Activated CD4-positive, alpha-beta T cell treated with anti-CD3 and anti-CD28 coated beads, Interleukin-2, amount 10 ng/mL, durations not matched to agents 24 days and 14 days (primary cell): ENCODE measurements at regions not wholly inside any gene's neighbourhood (a gene's known extent, or its start where the extent isn't known, plus 50 kb on each side); places are given as distances from the start of the nearest gene placed in this dataset.

Experiments used
- DNase-seq: peaks from one replicate; pipeline ENCODE4 v3.0.0; 2022
- H3K27ac Mint-ChIP-seq: one replicate; pipeline ENCODE4 v1.8.0; 2022; ENCODE audit warnings: mild to moderate bottlenecking, mixed read lengths
- H3K27me3 Mint-ChIP-seq: one replicate; pipeline ENCODE4 v1.8.0; 2022; ENCODE audit warnings: mixed read lengths
- H3K36me3 Mint-ChIP-seq: one replicate; pipeline ENCODE4 v1.8.0; 2022; ENCODE audit warnings: low read depth, mild to moderate bottlenecking, mixed read lengths
- H3K4me1 Mint-ChIP-seq: one replicate; pipeline ENCODE4 v1.8.0; 2021; ENCODE audit warnings: mixed read lengths
- H3K4me3 Mint-ChIP-seq: one replicate; pipeline ENCODE4 v1.8.0; 2022; ENCODE audit warnings: mild to moderate bottlenecking, moderate library complexity, mixed read lengths
- H3K9me3 Mint-ChIP-seq: one replicate; pipeline ENCODE4 v1.8.0; 2021; ENCODE audit warnings: mixed read lengths
- intact Hi-C: fragments of 100-400 bp; cut with micrococcal nuclease; formaldehyde crosslinking; loops from one replicate; pipeline ENCODE4 v1.15.1; 2023

DNA sequence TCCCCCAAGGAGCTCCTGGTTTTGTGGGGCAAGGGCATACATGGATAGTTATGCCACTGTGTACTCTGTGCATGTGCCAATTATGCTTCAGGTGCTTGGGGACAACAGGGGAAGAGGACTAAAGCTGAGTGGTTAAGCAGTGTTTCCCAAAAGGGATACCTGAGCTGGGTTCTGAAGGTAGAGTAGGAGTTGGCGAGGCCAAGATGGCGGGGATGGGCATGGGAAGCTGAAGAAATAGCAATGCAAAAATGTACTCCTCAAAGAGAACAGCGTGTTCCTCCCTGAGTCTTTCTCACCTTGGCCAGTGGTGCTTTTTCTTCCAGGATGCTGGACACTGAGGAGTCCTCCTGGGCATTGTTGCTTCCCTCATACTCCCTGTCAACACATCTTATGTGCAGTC lies 90.0 kb upstream of the LARGE1 start:
- Mint-ChIP-seq H3K27me3 (no peaks in the 10 kb centered on the region), H3K27ac (no peak overlapping the region), H3K36me3 (no peaks in the 10 kb centered on the region), H3K4me1 (no peaks in the 10 kb centered on the region), H3K9me3 (peaks cover 19% of the 10 kb centered on the region), H3K4me3 (no peak overlapping the region)
- DNase-seq, result no peak
- intact Hi-C loops, result no loop called here

DNA sequence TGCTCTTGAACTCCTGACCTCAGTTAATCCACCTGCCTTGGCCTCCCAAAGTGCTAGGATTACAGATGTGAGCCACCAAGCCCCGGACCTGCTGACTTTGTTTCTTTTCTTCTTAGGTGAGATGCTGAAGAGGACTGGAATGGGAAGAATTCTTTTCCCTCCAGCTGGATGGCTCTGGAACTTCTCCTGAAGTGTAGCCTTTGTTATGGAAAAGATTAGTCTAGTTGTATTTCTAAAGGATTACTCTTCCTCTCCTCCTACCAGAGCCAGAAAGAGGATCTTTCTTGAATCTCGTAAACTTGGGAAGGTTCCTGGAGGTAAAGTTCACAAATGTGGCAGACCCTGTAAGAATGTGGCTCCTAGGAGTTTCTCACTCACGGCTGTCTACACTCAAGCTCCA lies 95.4 kb upstream of the LARGE1 start:
- Mint-ChIP-seq H3K36me3 (no peaks in the 10 kb centered on the region), H3K9me3 (peaks cover 27% of the 10 kb centered on the region), H3K4me1 (no peaks in the 10 kb centered on the region), H3K27me3 (no peaks in the 10 kb centered on the region), H3K27ac (no peak overlapping the region), H3K4me3 (no peak overlapping the region)
- intact Hi-C loops, result no loop called here
- no peak for DNase-seq

DNA sequence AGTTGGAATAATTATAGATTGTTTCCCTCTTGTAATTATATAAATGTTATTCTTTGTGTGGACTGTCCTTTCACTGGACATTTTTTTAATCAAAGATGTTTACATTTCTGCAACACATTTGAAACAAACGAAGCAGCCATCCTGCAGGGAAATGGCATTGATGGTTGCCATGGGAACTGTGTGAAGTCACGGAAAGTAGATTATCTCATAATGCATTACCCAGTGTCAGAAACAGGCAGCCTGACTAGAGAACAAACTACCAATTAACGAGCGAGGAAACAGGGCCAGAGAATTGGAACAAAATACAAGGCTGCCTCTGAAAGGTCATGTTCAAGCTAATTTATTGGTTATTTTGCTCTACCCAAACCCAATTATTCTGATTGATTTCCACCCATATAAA lies 96.9 kb upstream of the LARGE1 start:
- no peak for DNase-seq
- intact Hi-C loops, result no loop called here
- Mint-ChIP-seq H3K9me3 (peaks cover 26% of the 10 kb centered on the region), H3K4me3 (no peak overlapping the region), H3K27ac (no peak overlapping the region), H3K36me3 (no peaks in the 10 kb centered on the region), H3K27me3 (no peaks in the 10 kb centered on the region), H3K4me1 (no peaks in the 10 kb centered on the region)

DNA sequence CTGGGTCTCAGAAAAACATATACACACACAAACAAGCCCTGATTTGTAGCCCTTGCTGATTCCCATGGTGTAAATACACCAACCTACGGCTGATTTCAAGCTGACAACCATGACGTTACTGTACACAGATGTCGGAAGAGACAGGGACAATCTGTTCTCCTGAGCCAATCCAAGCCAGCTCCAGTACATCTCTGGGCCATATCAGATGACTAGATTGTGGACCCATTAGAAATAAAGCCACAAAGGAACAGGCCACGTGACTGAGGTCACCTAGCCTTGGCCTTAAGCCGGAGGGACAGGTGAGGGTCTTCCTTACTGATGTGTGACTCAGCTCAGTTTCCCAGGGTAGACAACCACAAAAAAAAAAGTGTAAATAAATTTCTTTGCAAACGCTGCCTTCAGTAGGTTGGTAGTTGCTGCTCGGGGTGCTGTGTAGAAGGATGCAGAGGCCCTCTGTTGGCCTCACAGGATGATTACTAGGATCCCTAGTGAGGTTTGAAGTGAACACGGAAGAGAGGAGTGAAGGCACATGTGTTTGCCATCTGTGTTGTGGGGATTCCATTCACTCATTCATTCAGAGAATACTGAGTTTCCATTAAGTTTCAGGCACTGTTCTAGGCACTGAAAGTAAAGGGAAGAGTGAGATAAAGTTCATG lies 99.0 kb upstream of the LARGE1 start:
- no peak overlapping the region for H3K27ac Mint-ChIP-seq
- no peak for DNase-seq
- H3K4me1 Mint-ChIP-seq, result no peaks in the 10 kb centered on the region
- H3K4me3 Mint-ChIP-seq, result no peak overlapping the region
- H3K27me3 Mint-ChIP-seq, result no peaks in the 10 kb centered on the region
- no peaks in the 10 kb centered on the region for H3K36me3 Mint-ChIP-seq
- intact Hi-C loops, result no loop called here
- H3K9me3 Mint-ChIP-seq, result peaks cover 25% of the 10 kb centered on the region

DNA sequence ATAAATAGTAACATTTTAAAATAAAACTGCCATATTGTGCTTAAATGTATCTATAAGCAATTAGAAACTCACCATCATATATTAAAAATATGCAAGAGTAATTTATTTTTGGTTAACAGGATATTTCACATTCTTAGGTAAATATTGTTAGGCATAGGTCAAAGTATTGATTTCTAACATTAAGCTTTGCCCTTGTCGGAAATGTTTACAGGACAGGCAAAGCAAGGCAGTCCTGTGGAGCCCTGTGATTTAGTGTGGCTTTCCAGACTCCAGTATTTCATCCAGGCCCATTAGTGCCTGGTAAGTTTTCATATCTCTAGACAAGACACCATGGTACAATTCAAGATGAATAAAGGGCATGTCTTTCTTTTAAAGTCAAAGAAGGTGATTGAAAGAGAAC lies 114.9 kb upstream of the LARGE1 start:
- intact Hi-C loops, result no loop called here
- Mint-ChIP-seq H3K9me3 (peaks cover 5% of the 10 kb centered on the region), H3K4me3 (no peak overlapping the region), H3K27me3 (no peaks in the 10 kb centered on the region), H3K4me1 (no peaks in the 10 kb centered on the region), H3K27ac (no peak overlapping the region), H3K36me3 (no peaks in the 10 kb centered on the region)
- no peak for DNase-seq

DNA sequence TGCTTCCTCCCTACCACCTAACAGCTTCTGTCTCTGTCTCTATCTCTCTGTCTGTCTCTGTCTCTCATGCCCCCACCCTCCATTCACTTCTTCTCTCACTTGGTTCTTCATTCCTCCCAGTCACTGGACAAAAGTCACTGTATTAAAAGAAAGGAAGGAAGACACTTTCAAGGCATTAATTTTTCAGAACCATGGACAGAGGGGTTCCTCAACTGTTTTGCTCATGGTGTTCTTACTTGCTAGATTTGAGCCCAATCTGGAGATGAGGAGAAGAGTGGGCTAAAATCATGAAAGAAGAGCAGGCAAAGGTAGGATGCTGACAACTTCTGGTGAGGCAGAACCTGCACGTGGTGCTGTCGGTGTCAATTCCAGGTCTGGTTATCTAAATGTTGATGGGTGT lies 116.7 kb upstream of the LARGE1 start:
- H3K27me3 Mint-ChIP-seq, result no peaks in the 10 kb centered on the region
- H3K36me3 Mint-ChIP-seq, result no peaks in the 10 kb centered on the region
- peaks cover 5% of the 10 kb centered on the region for H3K9me3 Mint-ChIP-seq
- H3K27ac Mint-ChIP-seq, result no peak overlapping the region
- no peak for DNase-seq
- intact Hi-C loops, result no loop called here
- H3K4me3 Mint-ChIP-seq, result no peak overlapping the region
- no peaks in the 10 kb centered on the region for H3K4me1 Mint-ChIP-seq

DNA sequence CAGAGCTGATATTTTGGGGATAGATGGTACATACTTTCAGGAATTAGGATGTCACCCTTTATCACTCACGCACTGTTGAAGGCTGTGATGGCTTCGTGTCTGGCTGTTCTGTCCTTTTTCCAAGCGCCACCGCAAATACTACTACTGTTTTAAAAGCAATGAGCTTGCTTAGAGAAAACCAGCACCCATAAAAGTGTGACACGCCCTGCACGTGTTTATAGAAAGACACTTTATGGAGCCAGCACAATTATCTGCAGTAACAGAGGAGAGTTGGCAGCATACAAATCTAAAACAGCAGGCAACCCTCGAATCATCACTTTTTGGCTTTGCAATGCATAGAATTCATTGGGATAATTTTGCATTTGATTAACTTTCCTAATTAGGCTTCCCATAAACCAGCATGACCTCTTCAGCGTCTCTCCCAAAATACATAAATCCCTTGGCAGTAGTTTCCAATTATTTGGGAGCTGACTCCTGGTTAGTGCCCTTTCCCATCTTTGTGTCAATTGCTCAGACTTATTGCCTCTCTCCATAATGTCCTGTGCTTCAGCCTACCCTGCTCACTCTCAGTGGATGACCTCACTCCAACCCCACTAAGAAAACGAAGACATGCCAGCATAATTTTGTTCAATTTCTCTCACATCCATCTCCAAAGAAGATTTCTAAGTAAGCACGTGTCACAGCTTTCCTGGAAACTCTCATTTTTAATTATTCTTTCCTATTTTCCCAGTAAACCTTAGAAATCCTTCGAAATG lies 118.7 kb upstream of the LARGE1 start:
- DNase-seq, result no peak
- H3K4me1 Mint-ChIP-seq, result no peaks in the 10 kb centered on the region
- intact Hi-C loops, result no loop called here
- no peak overlapping the region for H3K27ac Mint-ChIP-seq
- H3K4me3 Mint-ChIP-seq, result no peak overlapping the region
- H3K27me3 Mint-ChIP-seq, result no peaks in the 10 kb centered on the region
- no peaks in the 10 kb centered on the region for H3K36me3 Mint-ChIP-seq
- peaks cover 7% of the 10 kb centered on the region for H3K9me3 Mint-ChIP-seq

DNA sequence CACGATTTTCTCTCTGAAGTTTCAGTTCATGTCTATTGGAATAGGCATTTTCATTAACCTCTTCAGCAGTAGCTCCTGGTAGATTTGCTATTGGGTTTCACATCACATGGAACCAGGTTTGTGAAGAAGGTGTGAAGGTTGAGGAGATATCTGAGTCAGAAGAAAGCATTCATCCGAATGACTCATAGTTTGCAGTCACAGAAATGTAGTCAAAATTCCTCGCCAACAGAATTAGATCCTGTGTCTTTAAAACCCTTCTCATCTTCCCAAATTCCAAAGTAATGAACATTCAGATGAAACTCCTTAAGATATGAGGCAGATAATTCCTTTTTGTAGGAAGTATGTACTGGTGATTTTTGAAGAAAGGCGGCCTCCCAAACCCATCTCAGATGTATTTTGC lies 125.0 kb upstream of the LARGE1 start:
- H3K4me1 Mint-ChIP-seq, result no peaks in the 10 kb centered on the region
- no peak overlapping the region for H3K27ac Mint-ChIP-seq
- intact Hi-C loops, result no loop called here
- H3K9me3 Mint-ChIP-seq, result peaks cover 10% of the 10 kb centered on the region
- DNase-seq, result no peak
- no peaks in the 10 kb centered on the region for H3K27me3 Mint-ChIP-seq
- H3K4me3 Mint-ChIP-seq, result no peak overlapping the region
- no peaks in the 10 kb centered on the region for H3K36me3 Mint-ChIP-seq

DNA sequence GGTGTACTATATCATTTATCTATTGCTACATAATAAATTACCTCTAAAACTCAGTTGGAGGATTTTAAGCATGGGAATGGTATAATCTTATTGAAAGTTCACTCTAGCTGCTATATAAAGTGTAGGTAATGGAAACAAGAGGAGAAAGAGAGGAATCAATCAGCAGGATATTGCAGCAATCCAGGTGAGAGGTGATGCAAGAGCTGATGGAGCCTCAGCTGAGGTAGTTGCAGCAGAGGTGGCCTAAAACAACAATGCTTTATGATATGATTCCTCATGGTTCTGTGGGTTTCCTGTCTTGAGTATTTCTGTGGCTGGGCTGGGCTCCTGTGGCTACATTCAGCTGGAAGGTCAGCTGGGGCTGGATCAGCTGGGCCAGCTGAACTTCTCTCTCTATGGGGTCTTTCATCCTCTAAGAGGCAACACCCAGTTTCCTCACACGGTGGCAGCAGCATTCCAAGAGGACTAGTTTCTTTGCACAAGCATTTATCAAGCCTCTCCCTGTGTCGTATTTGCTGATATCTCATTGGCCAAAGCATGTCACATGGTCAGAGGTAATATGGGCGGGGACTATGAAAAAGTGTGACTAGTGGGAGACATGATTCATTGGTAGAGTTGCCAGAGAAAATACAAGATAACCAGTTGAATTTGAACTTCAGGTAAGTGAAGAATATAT lies 135.4 kb upstream of the LARGE1 start:
- Mint-ChIP-seq H3K27me3 (no peaks in the 10 kb centered on the region), H3K27ac (no peak overlapping the region), H3K4me3 (no peak overlapping the region), H3K4me1 (no peaks in the 10 kb centered on the region), H3K36me3 (no peaks in the 10 kb centered on the region), H3K9me3 (peaks cover 3% of the 10 kb centered on the region)
- intact Hi-C loops, result no loop called here
- DNase-seq, result no peak

DNA sequence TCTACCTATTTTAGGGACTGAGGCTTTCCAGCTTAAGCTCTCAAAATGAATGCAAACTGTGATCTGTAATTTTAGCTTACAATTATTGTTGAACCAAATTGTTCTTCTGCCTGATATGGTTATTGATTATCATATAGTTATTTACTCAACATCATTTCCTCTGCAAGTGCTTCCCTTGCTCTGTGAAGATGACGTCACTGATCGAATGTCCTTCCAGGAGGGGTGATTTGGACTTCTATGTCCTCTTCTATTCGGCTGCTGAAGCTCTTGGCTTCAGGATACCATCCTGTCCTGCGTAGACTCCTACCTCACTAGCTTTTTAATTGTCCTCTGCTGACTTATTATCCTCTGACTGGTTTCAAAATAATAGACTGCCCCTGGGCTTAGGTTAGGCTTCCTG lies 137.4 kb upstream of the LARGE1 start:
- Mint-ChIP-seq H3K36me3 (no peaks in the 10 kb centered on the region), H3K27ac (no peak overlapping the region), H3K9me3 (peaks cover 3% of the 10 kb centered on the region), H3K4me3 (no peak overlapping the region), H3K27me3 (no peaks in the 10 kb centered on the region), H3K4me1 (no peaks in the 10 kb centered on the region)
- DNase-seq, result no peak
- intact Hi-C loops, result no loop called here

DNA sequence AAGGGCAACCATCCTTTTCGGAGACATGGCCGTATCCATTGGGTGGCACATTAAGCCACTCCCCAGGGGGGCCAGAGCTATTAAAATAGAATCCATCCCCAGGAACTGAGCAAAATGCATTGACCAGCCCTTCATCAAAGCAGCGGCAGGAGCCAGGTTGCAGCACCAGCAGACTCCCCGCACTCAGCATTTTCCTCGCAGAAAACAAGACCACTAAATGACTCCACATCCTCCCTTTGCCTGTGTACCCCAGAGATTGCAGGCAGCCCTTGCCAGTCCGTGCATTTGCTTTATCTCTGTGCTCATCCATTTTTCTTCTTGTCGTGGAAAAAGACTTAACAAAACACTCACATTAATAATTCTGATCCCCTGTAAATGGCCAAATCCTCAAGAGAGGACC lies 144.4 kb upstream of the LARGE1 start:
- H3K4me3 Mint-ChIP-seq, result no peak overlapping the region
- no peak for DNase-seq
- H3K27ac Mint-ChIP-seq, result no peak overlapping the region
- no peaks in the 10 kb centered on the region for H3K36me3 Mint-ChIP-seq
- H3K9me3 Mint-ChIP-seq, result peaks cover 17% of the 10 kb centered on the region
- H3K27me3 Mint-ChIP-seq, result no peaks in the 10 kb centered on the region
- no peaks in the 10 kb centered on the region for H3K4me1 Mint-ChIP-seq
- intact Hi-C loops, result no loop called here

DNA sequence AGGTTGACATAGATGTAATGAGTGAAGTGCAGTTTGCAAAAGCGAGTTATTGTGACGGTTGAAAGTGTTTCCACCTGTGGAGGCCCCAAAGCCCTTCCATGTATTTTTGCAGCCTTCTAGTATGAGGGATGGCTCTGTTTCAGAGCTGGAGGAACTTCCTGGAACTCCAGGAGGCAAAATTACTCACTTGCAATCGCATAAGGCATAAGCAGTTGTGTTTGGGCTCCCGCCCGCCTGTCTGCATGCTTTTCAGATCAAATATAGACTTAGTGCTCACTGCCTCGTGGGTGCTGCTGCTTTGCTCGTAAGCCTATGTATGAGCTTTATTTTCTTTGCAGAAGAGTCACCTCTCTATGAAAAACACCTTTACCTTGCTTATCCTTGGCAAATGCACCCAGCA lies 146.8 kb upstream of the LARGE1 start:
- Mint-ChIP-seq H3K36me3 (no peaks in the 10 kb centered on the region), H3K9me3 (peaks cover 34% of the 10 kb centered on the region), H3K27ac (no peak overlapping the region), H3K4me3 (no peak overlapping the region), H3K4me1 (no peaks in the 10 kb centered on the region), H3K27me3 (no peaks in the 10 kb centered on the region)
- intact Hi-C loops, result no loop called here
- DNase-seq, result no peak

DNA sequence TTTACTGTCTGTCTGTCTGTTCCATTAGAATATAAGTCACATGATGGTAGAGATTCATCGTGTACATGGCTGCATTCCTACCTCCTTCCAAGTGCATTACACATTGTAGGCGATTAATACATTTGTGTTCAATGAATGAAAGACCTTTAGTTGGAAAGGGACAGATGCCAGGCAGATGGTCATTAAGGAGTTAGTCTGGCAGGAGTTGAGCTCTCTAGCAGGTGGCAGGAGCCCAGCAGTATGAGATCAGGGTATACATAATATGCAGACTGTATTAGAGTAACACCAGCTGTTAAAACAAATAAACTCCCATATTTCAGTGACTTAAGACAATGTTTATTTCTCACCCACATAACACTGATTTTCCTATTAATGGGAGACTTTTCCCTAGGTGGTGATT lies 147.7 kb upstream of the LARGE1 start:
- H3K9me3 Mint-ChIP-seq, result peaks cover 35% of the 10 kb centered on the region
- H3K4me1 Mint-ChIP-seq, result no peaks in the 10 kb centered on the region
- H3K27me3 Mint-ChIP-seq, result no peaks in the 10 kb centered on the region
- no peak overlapping the region for H3K4me3 Mint-ChIP-seq
- H3K36me3 Mint-ChIP-seq, result no peaks in the 10 kb centered on the region
- no peak for DNase-seq
- H3K27ac Mint-ChIP-seq, result no peak overlapping the region
- intact Hi-C loops, result no loop called here

DNA sequence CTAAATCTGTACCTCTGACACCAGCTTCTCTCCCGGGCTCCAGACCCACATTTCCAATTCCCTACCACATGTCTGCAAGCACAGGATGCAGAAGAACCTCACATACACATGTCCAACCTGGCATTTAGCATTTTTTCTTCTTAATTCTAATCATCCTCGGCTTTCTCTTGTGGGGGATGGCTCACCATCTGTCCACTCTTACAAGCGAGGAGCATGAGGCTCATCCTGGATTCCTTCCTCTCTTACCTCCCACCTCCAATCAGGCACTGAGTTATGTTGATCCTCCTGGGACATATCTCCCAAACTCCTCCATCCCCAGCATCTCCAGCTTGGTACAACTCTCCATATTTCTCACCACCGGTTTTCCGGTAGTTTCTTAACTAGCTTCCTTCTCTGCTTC lies 149.8 kb upstream of the LARGE1 start:
- Mint-ChIP-seq H3K9me3 (peaks cover 34% of the 10 kb centered on the region), H3K36me3 (no peaks in the 10 kb centered on the region), H3K4me3 (no peak overlapping the region), H3K27ac (no peak overlapping the region), H3K4me1 (no peaks in the 10 kb centered on the region), H3K27me3 (no peaks in the 10 kb centered on the region)
- intact Hi-C loops, result no loop called here
- no peak for DNase-seq
